ENCODE measurements at regions not wholly inside any gene's neighbourhood (a gene's known extent, or its start where the extent isn't known, plus 50 kb on each side); places are given as distances from the start of the nearest gene placed in this dataset.

DNA sequence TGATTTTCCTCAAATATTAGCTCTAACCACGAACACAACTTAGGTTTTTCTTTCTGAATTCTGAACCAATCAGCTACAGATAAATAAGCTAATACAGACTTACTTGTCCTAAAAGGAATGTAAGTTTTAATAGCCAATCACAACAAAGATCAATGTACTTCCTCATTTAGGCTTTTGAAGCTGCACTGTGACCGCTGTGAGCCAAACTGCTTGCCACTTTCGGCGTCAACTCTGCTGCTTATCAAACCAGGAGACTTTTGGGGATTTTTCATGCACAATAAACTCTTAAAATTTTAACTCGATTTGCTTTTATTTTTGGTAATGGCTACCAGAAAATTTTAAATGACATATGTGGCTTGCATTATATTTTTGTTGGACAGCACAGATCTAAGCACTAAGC lies 92.5 kb downstream of the TMPRSS5 start:
- Histone ChIP-seq H3K9ac (ENCODE audit: low read depth, low read length) (no peak overlapping the region), H3K9me3 (ENCODE audit: insufficient read depth, low read depth, low read length) (no peaks in the 10 kb centered on the region), H3K27me3 (ENCODE audit: insufficient read depth, low read length) (no peaks in the 10 kb centered on the region), H3K4me1 (ENCODE audit: insufficient read depth, low read length) (no peaks in the 10 kb centered on the region), H3K36me3 (ENCODE audit: insufficient read depth, low read depth, low read length) (no peaks in the 10 kb centered on the region), H3K4me3 (ENCODE audit: low read length) (no peak overlapping the region), H3K27ac (ENCODE audit: low read length) (no peak overlapping the region)

DNA sequence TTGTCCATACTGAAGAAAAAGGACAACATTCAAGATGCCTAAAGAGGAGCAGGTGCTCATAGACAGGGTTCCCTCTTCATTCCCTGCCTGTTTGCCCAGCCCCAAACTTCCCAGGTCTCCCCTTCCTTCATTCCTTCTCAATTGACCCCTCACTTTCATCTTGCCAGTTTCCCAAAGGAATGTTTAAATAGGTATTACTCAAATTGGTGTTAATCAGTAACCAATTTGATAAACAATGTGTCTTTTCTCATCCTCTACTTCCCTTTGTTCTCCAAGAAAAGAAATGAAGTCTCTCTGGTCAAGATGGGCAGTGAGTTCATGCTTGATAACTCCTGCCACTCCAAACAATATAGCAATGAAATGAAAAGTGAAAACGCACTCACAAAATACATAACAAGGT lies 101.9 kb downstream of the TMPRSS5 start:
- Histone ChIP-seq H3K27ac (ENCODE audit: low read length) (no peak overlapping the region), H3K36me3 (ENCODE audit: insufficient read depth, low read depth, low read length) (no peaks in the 10 kb centered on the region), H3K9ac (ENCODE audit: low read depth, low read length) (no peak overlapping the region), H3K4me1 (ENCODE audit: insufficient read depth, low read length) (no peaks in the 10 kb centered on the region; the same call in 1 of the 2 replicates), H3K27me3 (ENCODE audit: insufficient read depth, low read length) (no peaks in the 10 kb centered on the region), H3K4me3 (ENCODE audit: low read length) (no peak overlapping the region), H3K9me3 (ENCODE audit: insufficient read depth, low read depth, low read length) (peaks cover 8% of the 10 kb centered on the region; the same call in 1 of the 2 replicates)

DNA sequence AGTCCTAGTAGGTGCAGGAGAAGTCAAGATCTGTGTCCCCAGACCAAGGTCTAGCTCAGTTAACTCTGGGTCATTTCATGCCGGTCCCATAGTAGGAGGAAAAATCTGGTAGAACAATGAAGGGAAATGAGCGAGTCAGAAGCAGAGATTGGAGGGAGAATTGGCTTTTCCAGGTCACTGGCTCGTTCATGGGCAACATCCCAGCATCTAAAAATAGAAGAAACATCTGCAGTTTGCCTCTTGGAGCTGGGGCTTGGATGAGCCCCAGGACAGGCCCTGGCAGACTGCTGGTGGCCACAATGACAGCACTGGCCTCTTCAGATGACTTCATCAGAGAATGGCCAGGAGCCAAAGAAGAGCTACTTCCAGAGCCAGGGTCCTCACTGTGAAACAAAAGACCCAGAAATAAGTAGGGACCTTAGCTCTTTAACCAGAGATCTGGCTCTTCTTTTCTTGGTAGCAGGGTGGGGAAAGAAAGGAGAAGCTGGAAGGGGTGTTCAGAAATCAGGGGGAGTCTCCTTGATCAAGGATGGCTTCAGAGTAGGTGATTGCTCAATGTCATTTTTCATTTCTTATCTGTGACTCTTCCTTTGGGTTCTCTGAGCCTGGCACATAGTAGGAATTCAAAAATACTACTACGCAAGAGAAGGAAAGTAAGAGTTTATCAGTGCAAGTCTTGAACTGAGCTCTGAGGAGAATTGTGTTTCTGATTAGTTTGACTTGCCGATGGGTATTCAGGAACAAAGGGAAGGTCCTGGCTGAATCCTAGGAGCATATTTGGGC lies 102.6 kb downstream of the TMPRSS5 start:
- Histone ChIP-seq H3K27me3 (ENCODE audit: insufficient read depth, low read length) (no peaks in the 10 kb centered on the region), H3K9ac (ENCODE audit: low read depth, low read length) (no peak overlapping the region), H3K27ac (ENCODE audit: low read length) (no peak overlapping the region), H3K9me3 (ENCODE audit: insufficient read depth, low read depth, low read length) (peaks cover 8% of the 10 kb centered on the region; the same call in 1 of the 2 replicates), H3K4me1 (ENCODE audit: insufficient read depth, low read length) (no peaks in the 10 kb centered on the region; the same call in 1 of the 2 replicates), H3K36me3 (ENCODE audit: insufficient read depth, low read depth, low read length) (no peaks in the 10 kb centered on the region), H3K4me3 (ENCODE audit: low read length) (no peak overlapping the region)

DNA sequence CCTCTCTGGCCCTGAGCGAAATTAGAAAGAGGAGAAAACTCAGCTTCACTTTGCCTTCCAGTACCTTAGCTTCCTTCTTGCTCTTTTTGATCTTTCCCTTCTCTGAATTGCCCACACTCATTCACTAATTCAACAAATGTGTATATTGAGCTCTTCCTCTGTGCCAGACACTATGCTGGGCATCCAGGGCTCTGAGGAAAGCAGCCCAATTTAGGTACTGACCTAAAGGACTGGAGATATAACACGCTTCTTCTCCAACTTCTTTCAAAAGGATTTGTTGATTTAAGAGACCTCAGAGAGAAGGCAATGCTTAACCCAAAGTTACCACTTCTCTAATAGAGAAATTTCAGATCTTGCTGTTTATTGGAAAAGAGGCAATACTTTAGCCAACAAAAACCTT lies 103.6 kb downstream of the TMPRSS5 start:
- Histone ChIP-seq H3K36me3 (ENCODE audit: insufficient read depth, low read depth, low read length) (no peaks in the 10 kb centered on the region), H3K9ac (ENCODE audit: low read depth, low read length) (no peak overlapping the region), H3K27me3 (ENCODE audit: insufficient read depth, low read length) (no peaks in the 10 kb centered on the region), H3K27ac (ENCODE audit: low read length) (no peak overlapping the region), H3K9me3 (ENCODE audit: insufficient read depth, low read depth, low read length) (peaks cover 8% of the 10 kb centered on the region; the same call in 1 of the 2 replicates), H3K4me3 (ENCODE audit: low read length) (no peak overlapping the region), H3K4me1 (ENCODE audit: insufficient read depth, low read length) (no peaks in the 10 kb centered on the region; the same call in 1 of the 2 replicates)

DNA sequence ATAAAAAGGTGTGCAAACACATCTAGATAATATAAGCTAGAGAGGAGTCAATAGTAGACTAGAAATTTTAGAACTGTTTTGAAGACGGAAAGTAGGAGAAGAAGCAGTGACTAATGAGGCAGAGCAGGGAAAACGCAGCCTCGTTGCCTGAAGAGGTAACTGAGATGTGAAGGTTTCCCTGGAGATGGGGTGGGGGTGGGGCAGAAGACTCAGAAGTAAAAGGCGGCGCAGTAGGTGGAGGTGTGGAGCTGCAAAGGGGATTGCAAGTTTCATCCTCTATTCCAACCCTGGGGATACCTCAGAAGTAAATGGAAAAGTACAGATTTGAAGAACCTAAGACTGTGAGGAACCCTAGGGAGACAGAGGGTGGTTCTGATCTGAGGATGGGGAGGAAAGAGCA lies 109.5 kb downstream of the TMPRSS5 start:
- no peak overlapping the region for H3K9ac ChIP-seq (ENCODE audit: low read depth, low read length)
- H3K27me3 ChIP-seq (ENCODE audit: insufficient read depth, low read length) = no peaks in the 10 kb centered on the region
- no peaks in the 10 kb centered on the region; the same call in 1 of the 2 replicates for H3K4me1 ChIP-seq (ENCODE audit: insufficient read depth, low read length)
- H3K27ac ChIP-seq (ENCODE audit: low read length) = no peak overlapping the region
- no peaks in the 10 kb centered on the region for H3K36me3 ChIP-seq (ENCODE audit: insufficient read depth, low read depth, low read length)
- H3K9me3 ChIP-seq (ENCODE audit: insufficient read depth, low read depth, low read length) = peaks cover 7% of the 10 kb centered on the region; the same call in 1 of the 2 replicates
- no peak overlapping the region for H3K4me3 ChIP-seq (ENCODE audit: low read length)

DNA sequence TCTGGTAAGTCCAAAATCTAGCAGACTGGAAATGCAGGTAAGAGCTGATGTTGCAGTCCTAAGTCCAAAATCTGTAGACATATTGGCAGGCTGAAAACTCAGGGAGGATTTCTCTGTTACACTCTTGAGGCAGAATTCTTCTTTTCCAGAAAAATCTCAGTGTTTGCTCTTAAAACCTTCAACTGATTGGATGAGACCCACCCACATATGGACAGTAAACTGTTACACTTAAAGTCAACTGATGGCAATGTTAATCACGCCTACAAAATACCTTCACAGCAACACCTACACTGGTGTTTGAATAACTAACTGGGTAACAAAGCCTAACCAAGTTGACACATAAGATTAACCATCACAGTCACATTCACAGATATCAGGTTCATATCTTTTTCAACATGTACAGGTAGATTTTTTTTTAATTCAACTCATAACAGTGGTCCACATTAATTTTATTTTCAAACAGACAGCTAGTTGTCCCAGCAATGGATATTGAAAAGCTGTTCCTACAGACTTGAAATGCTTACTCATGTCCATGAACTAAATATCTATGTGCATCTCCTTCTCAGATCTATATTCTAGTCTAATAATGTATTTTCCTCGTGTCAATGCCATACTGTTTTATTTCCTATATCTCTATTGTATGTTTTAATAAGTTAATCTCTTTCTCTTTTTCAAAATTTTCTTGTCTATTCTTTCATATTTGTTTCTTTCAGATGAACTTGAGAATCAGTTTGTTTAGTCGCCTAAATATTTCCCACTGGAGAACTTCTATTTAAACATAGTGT lies 110.1 kb downstream of the TMPRSS5 start:
- peaks cover 7% of the 10 kb centered on the region; the same call in 1 of the 2 replicates for H3K9me3 ChIP-seq (ENCODE audit: insufficient read depth, low read depth, low read length)
- no peaks in the 10 kb centered on the region; the same call in 1 of the 2 replicates for H3K4me1 ChIP-seq (ENCODE audit: insufficient read depth, low read length)
- no peaks in the 10 kb centered on the region for H3K36me3 ChIP-seq (ENCODE audit: insufficient read depth, low read depth, low read length)
- no peak overlapping the region for H3K4me3 ChIP-seq (ENCODE audit: low read length)
- no peaks in the 10 kb centered on the region for H3K27me3 ChIP-seq (ENCODE audit: insufficient read depth, low read length)
- no peak overlapping the region for H3K9ac ChIP-seq (ENCODE audit: low read depth, low read length)
- no peak overlapping the region for H3K27ac ChIP-seq (ENCODE audit: low read length)

DNA sequence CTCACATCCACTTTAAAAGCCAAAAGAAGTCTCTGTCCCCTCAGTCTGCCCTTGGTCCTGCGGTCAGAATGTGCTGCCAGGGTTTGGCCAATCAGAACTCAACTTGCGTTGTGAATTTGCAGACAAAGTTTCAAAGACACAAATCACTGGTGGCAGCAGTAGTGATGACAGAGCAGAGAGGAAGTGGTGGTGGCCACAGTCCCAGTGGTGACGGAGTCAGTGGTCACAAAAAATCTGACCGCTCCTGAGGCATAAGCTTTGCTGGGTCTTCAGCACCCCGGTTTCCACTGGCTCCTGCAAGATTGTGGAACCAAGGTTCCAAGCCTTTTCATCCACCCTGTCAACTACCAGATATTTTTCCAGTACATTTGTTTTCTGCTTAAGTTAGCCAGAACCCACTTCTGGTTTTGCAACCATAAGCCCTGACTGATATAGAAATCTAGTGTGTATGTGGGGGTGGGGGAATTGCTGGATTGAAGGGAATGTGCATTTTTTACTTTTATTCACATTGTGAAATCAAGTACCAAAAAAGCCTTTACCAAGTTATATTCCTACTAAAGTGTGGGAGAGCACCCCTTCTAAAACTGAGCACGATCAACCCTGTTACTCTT lies 112.3 kb downstream of the TMPRSS5 start:
- no peak overlapping the region for H3K4me3 ChIP-seq (ENCODE audit: low read length)
- H3K4me1 ChIP-seq (ENCODE audit: insufficient read depth, low read length) = no peaks in the 10 kb centered on the region; the same call in 1 of the 2 replicates
- peaks cover 7% of the 10 kb centered on the region; the same call in 1 of the 2 replicates for H3K9me3 ChIP-seq (ENCODE audit: insufficient read depth, low read depth, low read length)
- H3K27ac ChIP-seq (ENCODE audit: low read length) = no peak overlapping the region
- no peaks in the 10 kb centered on the region for H3K36me3 ChIP-seq (ENCODE audit: insufficient read depth, low read depth, low read length)
- H3K27me3 ChIP-seq (ENCODE audit: insufficient read depth, low read length) = no peaks in the 10 kb centered on the region
- no peak overlapping the region for H3K9ac ChIP-seq (ENCODE audit: low read depth, low read length)

DNA sequence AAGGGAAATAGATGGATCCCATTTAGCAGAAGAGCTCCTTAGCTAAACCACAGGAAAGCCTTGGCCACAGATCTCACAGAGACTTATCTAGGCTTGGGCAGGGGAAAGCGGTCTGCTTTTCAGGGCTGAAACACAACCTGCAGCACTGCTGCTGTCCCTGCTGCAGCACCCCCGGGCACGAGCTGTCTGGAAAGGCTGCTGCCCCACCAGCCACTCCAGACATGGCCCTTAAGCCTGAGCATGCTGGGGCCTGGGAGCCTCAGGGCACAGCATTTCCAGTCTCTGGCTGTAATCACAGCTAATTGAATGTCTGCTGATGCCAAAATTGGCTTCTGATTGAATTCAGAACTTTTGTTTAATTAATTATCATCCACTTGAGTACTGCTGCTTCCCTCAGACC lies 115.0 kb downstream of the TMPRSS5 start:
- Histone ChIP-seq H3K27me3 (ENCODE audit: insufficient read depth, low read length) (no peaks in the 10 kb centered on the region), H3K9me3 (ENCODE audit: insufficient read depth, low read depth, low read length) (peaks cover 4% of the 10 kb centered on the region; the same call in 1 of the 2 replicates), H3K4me3 (ENCODE audit: low read length) (no peak overlapping the region), H3K9ac (ENCODE audit: low read depth, low read length) (no peak overlapping the region), H3K27ac (ENCODE audit: low read length) (no peak overlapping the region), H3K36me3 (ENCODE audit: insufficient read depth, low read depth, low read length) (no peaks in the 10 kb centered on the region), H3K4me1 (ENCODE audit: insufficient read depth, low read length) (no peaks in the 10 kb centered on the region)

DNA sequence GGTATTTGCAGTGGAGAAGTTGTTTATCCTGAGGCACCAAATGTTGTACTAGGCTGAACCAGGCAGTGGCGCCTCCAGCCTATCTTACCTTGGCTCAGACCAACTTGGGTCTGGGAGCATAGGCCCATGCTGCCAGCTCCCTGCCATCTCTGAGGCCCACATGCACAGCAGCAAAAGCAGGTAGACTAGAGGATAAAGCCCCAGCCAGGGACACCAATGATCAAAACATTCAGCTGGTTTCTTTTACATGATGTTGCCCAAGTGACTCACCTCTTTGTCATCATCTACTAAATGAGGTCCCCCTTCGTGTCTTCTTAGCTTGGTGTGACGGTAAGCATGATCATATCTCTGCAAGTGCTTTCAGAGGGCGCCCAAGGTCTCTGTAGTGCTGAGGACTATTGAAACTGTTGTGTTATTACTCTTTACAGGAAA lies 112.1 kb upstream of the DRD2 start:
- Histone ChIP-seq H3K9ac (ENCODE audit: low read depth, low read length) (no peak overlapping the region), H3K36me3 (ENCODE audit: insufficient read depth, low read depth, low read length) (no peaks in the 10 kb centered on the region), H3K27ac (ENCODE audit: low read length) (no peak overlapping the region), H3K4me1 (ENCODE audit: insufficient read depth, low read length) (no peaks in the 10 kb centered on the region), H3K27me3 (ENCODE audit: insufficient read depth, low read length) (no peaks in the 10 kb centered on the region), H3K4me3 (ENCODE audit: low read length) (no peak overlapping the region), H3K9me3 (ENCODE audit: insufficient read depth, low read depth, low read length) (no peaks in the 10 kb centered on the region)

DNA sequence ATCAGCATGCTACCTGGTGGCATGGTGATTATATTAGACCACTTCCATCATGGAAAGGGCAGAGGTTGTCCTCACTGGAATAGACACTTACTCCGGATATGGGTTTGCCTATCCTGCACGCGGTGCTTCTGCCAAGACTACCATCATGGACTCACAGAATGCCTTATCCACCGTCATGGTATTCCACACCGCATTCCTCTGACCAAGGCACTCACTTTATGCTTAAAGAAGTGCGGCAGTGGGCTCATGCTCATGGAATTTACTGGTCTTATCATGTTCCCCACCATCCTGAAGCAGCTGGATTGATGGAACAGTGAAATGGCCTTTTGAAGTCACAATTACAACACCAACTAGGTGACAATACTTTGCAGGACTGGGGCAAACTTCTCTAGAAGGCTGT lies 109.2 kb upstream of the DRD2 start:
- no peaks in the 10 kb centered on the region for H3K4me1 ChIP-seq (ENCODE audit: insufficient read depth, low read length)
- H3K4me3 ChIP-seq (ENCODE audit: low read length) = no peak overlapping the region
- 0 out of 2 replicates have a peak, but pooled peaks cover 6% of the 10 kb centered on the region for H3K27me3 ChIP-seq (ENCODE audit: insufficient read depth, low read length)
- H3K27ac ChIP-seq (ENCODE audit: low read length) = no peak overlapping the region
- H3K9me3 ChIP-seq (ENCODE audit: insufficient read depth, low read depth, low read length) = no peaks in the 10 kb centered on the region
- H3K36me3 ChIP-seq (ENCODE audit: insufficient read depth, low read depth, low read length) = no peaks in the 10 kb centered on the region
- H3K9ac ChIP-seq (ENCODE audit: low read depth, low read length) = no peak overlapping the region

DNA sequence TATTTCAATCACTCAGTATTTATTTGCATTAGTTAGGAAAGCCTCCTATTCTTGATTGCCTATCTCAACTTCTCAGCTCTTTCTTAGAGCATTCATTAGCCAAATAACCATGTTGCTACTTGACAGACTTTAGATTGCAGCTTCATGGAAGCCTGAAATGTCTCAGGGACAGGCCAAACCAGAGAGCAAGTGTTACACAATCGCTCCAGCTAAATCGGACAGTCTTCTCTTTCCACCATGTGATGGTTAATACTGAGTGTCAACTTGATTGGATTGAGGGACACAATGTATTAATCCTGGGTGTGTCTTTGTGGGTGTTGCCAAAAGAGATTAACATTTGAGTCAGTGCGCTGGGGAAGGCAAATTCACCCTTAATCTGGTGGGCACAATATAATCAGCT lies 106.5 kb upstream of the DRD2 start:
- peaks cover 15% of the 10 kb centered on the region; the same call in 1 of the 2 replicates for H3K4me1 ChIP-seq (ENCODE audit: insufficient read depth, low read length)
- no peaks in the 10 kb centered on the region for H3K36me3 ChIP-seq (ENCODE audit: insufficient read depth, low read depth, low read length)
- no peak overlapping the region for H3K4me3 ChIP-seq (ENCODE audit: low read length)
- H3K9ac ChIP-seq (ENCODE audit: low read depth, low read length) = no peak overlapping the region
- H3K27ac ChIP-seq (ENCODE audit: low read length) = no peak overlapping the region
- peaks cover 6% of the 10 kb centered on the region; the same call in 1 of the 2 replicates for H3K27me3 ChIP-seq (ENCODE audit: insufficient read depth, low read length)
- no peaks in the 10 kb centered on the region for H3K9me3 ChIP-seq (ENCODE audit: insufficient read depth, low read depth, low read length)
